ENCODE measurements at regions not wholly inside any gene's neighbourhood (a gene's known extent, or its start where the extent isn't known, plus 50 kb on each side); places are given as distances from the start of the nearest gene placed in this dataset.
"Not testable (repeated sequence)": the region's sequence is repeated elsewhere in the genome, so short reads cannot be mapped to it uniquely, and the experiment has no call there.

GRCh38 chr1:203559523-203559922 lies 65.6 kb downstream of the OPTC start:
- TF ChIP-seq, protein P1, sequence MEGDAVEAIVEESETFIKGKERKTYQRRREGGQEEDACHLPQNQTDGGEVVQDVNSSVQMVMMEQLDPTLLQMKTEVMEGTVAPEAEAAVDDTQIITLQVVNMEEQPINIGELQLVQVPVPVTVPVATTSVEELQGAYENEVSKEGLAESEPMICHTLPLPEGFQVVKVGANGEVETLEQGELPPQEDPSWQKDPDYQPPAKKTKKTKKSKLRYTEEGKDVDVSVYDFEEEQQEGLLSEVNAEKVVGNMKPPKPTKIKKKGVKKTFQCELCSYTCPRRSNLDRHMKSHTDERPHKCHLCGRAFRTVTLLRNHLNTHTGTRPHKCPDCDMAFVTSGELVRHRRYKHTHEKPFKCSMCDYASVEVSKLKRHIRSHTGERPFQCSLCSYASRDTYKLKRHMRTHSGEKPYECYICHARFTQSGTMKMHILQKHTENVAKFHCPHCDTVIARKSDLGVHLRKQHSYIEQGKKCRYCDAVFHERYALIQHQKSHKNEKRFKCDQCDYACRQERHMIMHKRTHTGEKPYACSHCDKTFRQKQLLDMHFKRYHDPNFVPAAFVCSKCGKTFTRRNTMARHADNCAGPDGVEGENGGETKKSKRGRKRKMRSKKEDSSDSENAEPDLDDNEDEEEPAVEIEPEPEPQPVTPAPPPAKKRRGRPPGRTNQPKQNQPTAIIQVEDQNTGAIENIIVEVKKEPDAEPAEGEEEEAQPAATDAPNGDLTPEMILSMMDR (IDR thresholded peaks at IDR 0.05), result no peak
- H3K4me1 ChIP-seq, result peaks cover 0 to 52% of the 10 kb centered on the region in 2 donors

DNA sequence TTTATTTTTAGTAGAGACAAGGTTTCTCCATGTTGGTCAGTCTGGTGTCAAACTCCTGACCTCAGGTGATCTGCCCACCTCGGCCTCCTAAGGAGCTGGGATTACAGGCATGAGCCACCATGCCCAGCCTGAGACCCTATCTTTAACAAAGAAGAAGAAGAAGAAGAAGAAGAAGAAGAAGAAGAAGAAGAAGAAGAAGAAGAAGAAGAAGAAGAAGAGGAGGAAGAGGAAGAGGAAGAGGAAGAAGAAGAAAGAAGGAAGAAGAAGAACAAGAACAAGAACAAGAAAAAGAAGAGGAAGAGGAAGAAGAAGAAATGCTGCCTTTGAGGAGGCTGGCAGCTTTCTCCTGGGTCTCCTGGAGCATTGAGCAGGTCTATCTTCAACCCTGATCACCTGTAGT lies 64.9 kb upstream of the ATP2B4 start:
- not testable (repeated sequence) for H3K27me3 ChIP-seq; H3K27ac ChIP-seq; H3K36me3 ChIP-seq; H3K4me3 ChIP-seq; DNase-seq (ENCODE audit: low spot score); H3K9me3 ChIP-seq
- H3K4me1 ChIP-seq, result peaks cover 0 to 29% of the 10 kb centered on the region in 2 donors

More at GRCh38 chr1:203559523-203559922, 65.6 kb downstream of the OPTC start:
- Histone ChIP-seq H3K27ac (peak overlapping the region; percentile 84 to 94), H3K27me3 (no peaks in the 10 kb centered on the region), H3K36me3 (no peaks in the 10 kb centered on the region), H3K4me3 (no peak overlapping the region), H3K9me3 (no peaks in the 10 kb centered on the region)
- peak; percentile 66 for DNase-seq (ENCODE audit: low spot score)

DNA sequence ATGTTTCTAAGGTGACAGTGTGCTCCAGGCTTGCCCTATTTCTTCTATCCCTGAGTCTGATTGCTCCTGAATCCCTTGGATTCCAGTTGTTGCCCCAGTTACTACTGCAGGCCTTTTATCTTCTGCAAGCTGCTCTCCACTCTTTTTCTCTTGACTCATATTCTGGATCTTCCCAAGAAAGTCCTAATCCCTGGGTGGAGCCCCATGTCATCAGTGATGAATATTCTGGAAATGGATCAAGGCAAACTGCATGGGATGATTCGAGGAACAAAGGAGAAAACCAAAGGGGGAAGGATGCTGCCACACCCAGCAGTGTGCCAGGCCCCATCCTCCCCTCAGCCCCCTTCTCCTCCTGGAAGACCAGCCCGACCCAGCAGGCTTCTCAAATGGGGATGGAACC lies 63.3 kb upstream of the ATP2B4 start:
- Histone ChIP-seq H3K27me3 (no peaks in the 10 kb centered on the region), H3K4me3 (no peak overlapping the region), H3K4me1 (peaks cover 0 to 14% of the 10 kb centered on the region in 2 donors), H3K27ac (no peak overlapping the region), H3K36me3 (no peaks in the 10 kb centered on the region), H3K9me3 (no peaks in the 10 kb centered on the region)
- TF ChIP-seq, protein P1 (IDR thresholded peaks at IDR 0.05), result no peak
- no peak for DNase-seq (ENCODE audit: low spot score)

DNA sequence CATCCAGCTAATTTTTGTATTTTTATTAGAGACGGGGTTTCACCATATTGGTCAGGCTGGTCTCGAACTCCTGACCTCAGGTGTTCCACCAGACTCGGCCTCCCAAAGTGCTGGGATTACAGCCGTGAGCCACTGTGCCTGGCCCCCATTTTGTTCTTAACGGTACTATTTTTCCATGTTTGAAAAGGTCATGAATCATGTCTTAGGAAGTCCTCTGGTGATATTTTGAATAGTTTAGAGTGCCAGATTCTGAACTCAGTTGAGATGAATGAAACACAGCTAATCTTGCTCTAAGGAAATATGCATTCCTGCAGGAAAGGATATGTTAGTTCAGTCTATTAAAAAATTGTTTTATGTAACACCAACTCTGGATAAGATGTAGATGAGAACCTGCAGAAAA lies 62.6 kb upstream of the ATP2B4 start:
- no peak for DNase-seq (ENCODE audit: low spot score)
- H3K4me1 ChIP-seq, result peaks cover 0 to 7% of the 10 kb centered on the region in 2 donors
- TF ChIP-seq, protein P1 (IDR thresholded peaks at IDR 0.05), result no peak
- no peaks in the 10 kb centered on the region for H3K27me3 ChIP-seq
- no peaks in the 10 kb centered on the region for H3K36me3 ChIP-seq
- H3K27ac ChIP-seq, result no peak overlapping the region
- no peak overlapping the region for H3K4me3 ChIP-seq
- no peaks in the 10 kb centered on the region for H3K9me3 ChIP-seq

GRCh38 chr1:203565049-203565448 lies 61.6 kb upstream of the ATP2B4 start:
- no peaks in the 10 kb centered on the region for H3K27me3 ChIP-seq
- no peak overlapping the region for H3K27ac ChIP-seq
- no peak overlapping the region for H3K4me3 ChIP-seq
- TF ChIP-seq, protein P1 (IDR thresholded peaks at IDR 0.05), result no peak
- no peak for DNase-seq (ENCODE audit: low spot score)
- H3K36me3 ChIP-seq, result no peaks in the 10 kb centered on the region
- no peaks in the 10 kb centered on the region for H3K4me1 ChIP-seq
- no peaks in the 10 kb centered on the region for H3K9me3 ChIP-seq

DNA sequence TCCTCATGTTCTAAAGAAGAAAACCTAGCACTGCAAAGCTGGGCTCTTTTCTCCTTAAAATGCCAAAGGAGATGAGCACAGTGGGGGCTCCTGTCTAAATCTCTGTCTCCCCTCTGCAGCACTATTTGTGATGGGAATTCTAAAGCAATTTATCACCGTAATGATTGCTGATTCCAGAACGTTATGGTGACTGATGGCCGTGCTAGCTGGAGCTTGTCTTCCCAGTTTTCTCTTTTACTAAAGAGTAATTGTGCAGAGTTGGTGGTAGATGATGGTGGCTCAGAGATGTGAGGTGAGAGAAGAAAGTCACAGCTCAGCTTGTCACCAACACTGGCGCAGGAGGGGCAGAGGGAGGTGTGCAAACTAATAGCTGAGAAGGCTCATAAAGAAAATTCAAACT lies 60.7 kb upstream of the ATP2B4 start:
- no peaks in the 10 kb centered on the region for H3K4me1 ChIP-seq
- no peak overlapping the region for H3K4me3 ChIP-seq
- TF ChIP-seq, protein P1 (IDR thresholded peaks at IDR 0.05), result no peak
- H3K36me3 ChIP-seq, result no peaks in the 10 kb centered on the region
- H3K27ac ChIP-seq, result no peak overlapping the region
- no peaks in the 10 kb centered on the region for H3K27me3 ChIP-seq
- no peaks in the 10 kb centered on the region for H3K9me3 ChIP-seq
- DNase-seq (ENCODE audit: low spot score), result no peak

GRCh38 chr1:203566966-203567365 lies 59.7 kb upstream of the ATP2B4 start:
- not testable (repeated sequence) for H3K36me3 ChIP-seq; H3K4me3 ChIP-seq; H3K27ac ChIP-seq; H3K4me1 ChIP-seq; H3K27me3 ChIP-seq; DNase-seq (ENCODE audit: low spot score); H3K9me3 ChIP-seq
